OCI-LY7 (cell line): ENCODE measurements at regions not wholly inside any gene's neighbourhood (a gene's known extent, or its start where the extent isn't known, plus 50 kb on each side); places are given as distances from the start of the nearest gene placed in this dataset.
"Not testable (repeated sequence)": the region's sequence is repeated elsewhere in the genome, so short reads cannot be mapped to it uniquely, and the experiment has no call there.

ENCODE experiments used
- EZH2phosphoT487 ChIP-seq: fragments of 200-600 bp; sonication (generic); IDR thresholded peaks from 2 replicates; pipeline ENCODE4 v1.6.1; 2018; ENCODE audit warnings: low read depth, borderline replicate concordance, mild to moderate bottlenecking, mixed run types, antibody characterized with exemption, low read length, moderate library complexity, mixed read lengths
- TF ChIP-seq, protein P1 (sequence below): fragments of 200-600 bp; sonication (generic); conservative IDR thresholded peaks from 2 replicates; pipeline ENCODE4 v1.5.1; 2014; ENCODE audit warnings: mild to moderate bottlenecking, antibody characterized with exemption, low read length, moderate library complexity, mixed read lengths

DNA sequence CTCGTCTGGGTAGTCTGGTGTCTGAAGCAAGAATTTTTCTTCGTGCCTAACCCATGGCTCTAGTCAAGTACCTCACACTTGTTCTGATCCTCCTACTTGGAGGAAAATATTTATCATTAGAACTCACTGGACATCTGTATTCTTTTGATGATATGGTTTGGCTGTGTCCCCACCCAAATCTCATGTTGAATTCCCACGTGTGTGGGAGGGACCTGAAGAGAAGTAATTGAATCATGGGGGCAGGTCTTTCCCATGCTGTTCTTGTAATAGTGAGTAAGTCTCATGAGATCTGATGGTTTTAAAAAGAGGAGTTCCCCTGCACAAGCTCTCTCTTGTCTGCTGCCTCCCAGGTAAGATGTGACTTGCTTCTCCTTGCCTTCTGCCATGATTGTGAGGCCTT is 137.7 kb upstream of the TSC22D2 start:
- TF ChIP-seq, protein P1, sequence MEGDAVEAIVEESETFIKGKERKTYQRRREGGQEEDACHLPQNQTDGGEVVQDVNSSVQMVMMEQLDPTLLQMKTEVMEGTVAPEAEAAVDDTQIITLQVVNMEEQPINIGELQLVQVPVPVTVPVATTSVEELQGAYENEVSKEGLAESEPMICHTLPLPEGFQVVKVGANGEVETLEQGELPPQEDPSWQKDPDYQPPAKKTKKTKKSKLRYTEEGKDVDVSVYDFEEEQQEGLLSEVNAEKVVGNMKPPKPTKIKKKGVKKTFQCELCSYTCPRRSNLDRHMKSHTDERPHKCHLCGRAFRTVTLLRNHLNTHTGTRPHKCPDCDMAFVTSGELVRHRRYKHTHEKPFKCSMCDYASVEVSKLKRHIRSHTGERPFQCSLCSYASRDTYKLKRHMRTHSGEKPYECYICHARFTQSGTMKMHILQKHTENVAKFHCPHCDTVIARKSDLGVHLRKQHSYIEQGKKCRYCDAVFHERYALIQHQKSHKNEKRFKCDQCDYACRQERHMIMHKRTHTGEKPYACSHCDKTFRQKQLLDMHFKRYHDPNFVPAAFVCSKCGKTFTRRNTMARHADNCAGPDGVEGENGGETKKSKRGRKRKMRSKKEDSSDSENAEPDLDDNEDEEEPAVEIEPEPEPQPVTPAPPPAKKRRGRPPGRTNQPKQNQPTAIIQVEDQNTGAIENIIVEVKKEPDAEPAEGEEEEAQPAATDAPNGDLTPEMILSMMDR, result not testable (repeated sequence)
- not testable (repeated sequence) for TF ChIP-seq EZH2phosphoT487
